ENCODE measurements at regions not wholly inside any gene's neighbourhood (a gene's known extent, or its start where the extent isn't known, plus 50 kb on each side); places are given as distances from the start of the nearest gene placed in this dataset.

DNA sequence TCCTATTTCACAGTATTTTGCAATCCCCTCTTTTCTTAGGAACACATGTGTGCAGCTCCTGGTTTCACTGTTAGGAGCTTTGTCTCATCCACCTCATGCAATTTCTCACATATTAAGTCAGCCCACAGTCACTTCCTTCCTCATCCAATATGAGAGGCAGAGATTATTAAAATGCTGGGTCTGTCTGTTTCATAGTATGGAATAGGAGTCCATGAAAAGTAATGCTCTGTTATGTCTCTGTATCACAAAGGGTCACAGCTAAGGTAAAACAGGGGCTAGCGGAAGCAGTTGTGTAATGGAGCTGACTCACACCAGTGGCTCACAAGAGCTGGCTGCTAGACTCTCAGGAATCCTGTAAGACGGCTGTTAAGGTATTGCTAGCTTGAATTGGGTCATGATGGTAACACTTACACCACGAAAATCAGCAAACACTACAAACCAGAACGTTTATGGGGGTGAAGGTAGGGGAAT is 216.5 kb downstream of the EFNB2 start (continued):
- TF ChIP-seq, protein P1, sequence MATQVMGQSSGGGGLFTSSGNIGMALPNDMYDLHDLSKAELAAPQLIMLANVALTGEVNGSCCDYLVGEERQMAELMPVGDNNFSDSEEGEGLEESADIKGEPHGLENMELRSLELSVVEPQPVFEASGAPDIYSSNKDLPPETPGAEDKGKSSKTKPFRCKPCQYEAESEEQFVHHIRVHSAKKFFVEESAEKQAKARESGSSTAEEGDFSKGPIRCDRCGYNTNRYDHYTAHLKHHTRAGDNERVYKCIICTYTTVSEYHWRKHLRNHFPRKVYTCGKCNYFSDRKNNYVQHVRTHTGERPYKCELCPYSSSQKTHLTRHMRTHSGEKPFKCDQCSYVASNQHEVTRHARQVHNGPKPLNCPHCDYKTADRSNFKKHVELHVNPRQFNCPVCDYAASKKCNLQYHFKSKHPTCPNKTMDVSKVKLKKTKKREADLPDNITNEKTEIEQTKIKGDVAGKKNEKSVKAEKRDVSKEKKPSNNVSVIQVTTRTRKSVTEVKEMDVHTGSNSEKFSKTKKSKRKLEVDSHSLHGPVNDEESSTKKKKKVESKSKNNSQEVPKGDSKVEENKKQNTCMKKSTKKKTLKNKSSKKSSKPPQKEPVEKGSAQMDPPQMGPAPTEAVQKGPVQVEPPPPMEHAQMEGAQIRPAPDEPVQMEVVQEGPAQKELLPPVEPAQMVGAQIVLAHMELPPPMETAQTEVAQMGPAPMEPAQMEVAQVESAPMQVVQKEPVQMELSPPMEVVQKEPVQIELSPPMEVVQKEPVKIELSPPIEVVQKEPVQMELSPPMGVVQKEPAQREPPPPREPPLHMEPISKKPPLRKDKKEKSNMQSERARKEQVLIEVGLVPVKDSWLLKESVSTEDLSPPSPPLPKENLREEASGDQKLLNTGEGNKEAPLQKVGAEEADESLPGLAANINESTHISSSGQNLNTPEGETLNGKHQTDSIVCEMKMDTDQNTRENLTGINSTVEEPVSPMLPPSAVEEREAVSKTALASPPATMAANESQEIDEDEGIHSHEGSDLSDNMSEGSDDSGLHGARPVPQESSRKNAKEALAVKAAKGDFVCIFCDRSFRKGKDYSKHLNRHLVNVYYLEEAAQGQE (IDR thresholded peaks at IDR 0.05; ENCODE audit: unreplicated experiment) = no peak
- TF ChIP-seq ZNF114 (CRISPR knock-in tag; IDR thresholded peaks at IDR 0.05) = no peak

DNA sequence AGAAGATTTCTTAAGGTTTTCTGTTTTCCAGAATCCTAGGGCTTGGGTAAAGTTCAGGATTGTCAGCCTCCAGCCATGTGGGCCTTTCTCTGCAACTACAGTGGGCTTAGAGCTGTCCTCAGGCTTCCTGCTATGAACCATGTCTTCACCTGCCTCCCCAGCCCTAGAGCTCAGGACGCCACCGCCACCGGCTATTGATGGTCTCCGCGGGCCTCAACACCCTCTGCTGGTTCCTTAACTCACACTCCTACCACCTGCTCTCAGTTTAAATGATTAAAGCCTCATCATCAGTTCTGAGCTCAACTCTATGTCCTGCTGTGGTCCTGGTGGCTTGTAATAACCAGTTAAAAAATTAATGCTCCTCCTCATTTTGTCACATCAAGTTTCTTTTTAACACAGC is 221.0 kb downstream of the EFNB2 start:
- Histone ChIP-seq H3K4me1 (ENCODE audit: insufficient read depth) (no peaks in the 10 kb centered on the region; the same call in 1 of the 2 replicates), H2AFZ (peak overlapping the region; percentile 72; the same call in 1 of the 2 replicates), H3F3A (replicated peaks; ENCODE audit: low read depth) (no peaks in the 10 kb centered on the region), H4K20me1 (replicated peaks; ENCODE audit: insufficient read depth) (no peaks in the 10 kb centered on the region), H3K9me2 (ENCODE audit: insufficient read depth) (no peaks in the 10 kb centered on the region), H3K4me3 (no peak overlapping the region), H3K27me3 (ENCODE audit: insufficient read depth) (no peaks in the 10 kb centered on the region), H3K36me3 (ENCODE audit: insufficient read depth) (no peaks in the 10 kb centered on the region), H3K79me2 (replicated peaks; ENCODE audit: insufficient read depth) (no peaks in the 10 kb centered on the region), H3K4me2 (no peak overlapping the region), H3K27ac (ENCODE audit: low read depth) (no peak overlapping the region)
- Mint-ChIP-seq H3K9me3 (no peaks in the 10 kb centered on the region), H3K27me3 (ENCODE audit: insufficient read depth, low read depth, poor library complexity) (no peaks in the 10 kb centered on the region), H3K4me1 (no peaks in the 10 kb centered on the region; the same call in none of the 3 replicates), H3K27ac (no peak overlapping the region), H3K4me3 (no peak overlapping the region), H3K36me3 (ENCODE audit: low read depth) (no peaks in the 10 kb centered on the region; the same call in 2 of the 3 replicates)
- TF ChIP-seq ZNF114 (CRISPR knock-in tag; IDR thresholded peaks at IDR 0.05) (no peak), CREB1 (CRISPR knock-in tag; IDR thresholded peaks at IDR 0.05; ENCODE audit: low read depth) (no peak), ZNF331 (CRISPR knock-in tag; IDR thresholded peaks at IDR 0.05; ENCODE audit: low read depth) (no peak)
- TF ChIP-seq, protein P2, sequence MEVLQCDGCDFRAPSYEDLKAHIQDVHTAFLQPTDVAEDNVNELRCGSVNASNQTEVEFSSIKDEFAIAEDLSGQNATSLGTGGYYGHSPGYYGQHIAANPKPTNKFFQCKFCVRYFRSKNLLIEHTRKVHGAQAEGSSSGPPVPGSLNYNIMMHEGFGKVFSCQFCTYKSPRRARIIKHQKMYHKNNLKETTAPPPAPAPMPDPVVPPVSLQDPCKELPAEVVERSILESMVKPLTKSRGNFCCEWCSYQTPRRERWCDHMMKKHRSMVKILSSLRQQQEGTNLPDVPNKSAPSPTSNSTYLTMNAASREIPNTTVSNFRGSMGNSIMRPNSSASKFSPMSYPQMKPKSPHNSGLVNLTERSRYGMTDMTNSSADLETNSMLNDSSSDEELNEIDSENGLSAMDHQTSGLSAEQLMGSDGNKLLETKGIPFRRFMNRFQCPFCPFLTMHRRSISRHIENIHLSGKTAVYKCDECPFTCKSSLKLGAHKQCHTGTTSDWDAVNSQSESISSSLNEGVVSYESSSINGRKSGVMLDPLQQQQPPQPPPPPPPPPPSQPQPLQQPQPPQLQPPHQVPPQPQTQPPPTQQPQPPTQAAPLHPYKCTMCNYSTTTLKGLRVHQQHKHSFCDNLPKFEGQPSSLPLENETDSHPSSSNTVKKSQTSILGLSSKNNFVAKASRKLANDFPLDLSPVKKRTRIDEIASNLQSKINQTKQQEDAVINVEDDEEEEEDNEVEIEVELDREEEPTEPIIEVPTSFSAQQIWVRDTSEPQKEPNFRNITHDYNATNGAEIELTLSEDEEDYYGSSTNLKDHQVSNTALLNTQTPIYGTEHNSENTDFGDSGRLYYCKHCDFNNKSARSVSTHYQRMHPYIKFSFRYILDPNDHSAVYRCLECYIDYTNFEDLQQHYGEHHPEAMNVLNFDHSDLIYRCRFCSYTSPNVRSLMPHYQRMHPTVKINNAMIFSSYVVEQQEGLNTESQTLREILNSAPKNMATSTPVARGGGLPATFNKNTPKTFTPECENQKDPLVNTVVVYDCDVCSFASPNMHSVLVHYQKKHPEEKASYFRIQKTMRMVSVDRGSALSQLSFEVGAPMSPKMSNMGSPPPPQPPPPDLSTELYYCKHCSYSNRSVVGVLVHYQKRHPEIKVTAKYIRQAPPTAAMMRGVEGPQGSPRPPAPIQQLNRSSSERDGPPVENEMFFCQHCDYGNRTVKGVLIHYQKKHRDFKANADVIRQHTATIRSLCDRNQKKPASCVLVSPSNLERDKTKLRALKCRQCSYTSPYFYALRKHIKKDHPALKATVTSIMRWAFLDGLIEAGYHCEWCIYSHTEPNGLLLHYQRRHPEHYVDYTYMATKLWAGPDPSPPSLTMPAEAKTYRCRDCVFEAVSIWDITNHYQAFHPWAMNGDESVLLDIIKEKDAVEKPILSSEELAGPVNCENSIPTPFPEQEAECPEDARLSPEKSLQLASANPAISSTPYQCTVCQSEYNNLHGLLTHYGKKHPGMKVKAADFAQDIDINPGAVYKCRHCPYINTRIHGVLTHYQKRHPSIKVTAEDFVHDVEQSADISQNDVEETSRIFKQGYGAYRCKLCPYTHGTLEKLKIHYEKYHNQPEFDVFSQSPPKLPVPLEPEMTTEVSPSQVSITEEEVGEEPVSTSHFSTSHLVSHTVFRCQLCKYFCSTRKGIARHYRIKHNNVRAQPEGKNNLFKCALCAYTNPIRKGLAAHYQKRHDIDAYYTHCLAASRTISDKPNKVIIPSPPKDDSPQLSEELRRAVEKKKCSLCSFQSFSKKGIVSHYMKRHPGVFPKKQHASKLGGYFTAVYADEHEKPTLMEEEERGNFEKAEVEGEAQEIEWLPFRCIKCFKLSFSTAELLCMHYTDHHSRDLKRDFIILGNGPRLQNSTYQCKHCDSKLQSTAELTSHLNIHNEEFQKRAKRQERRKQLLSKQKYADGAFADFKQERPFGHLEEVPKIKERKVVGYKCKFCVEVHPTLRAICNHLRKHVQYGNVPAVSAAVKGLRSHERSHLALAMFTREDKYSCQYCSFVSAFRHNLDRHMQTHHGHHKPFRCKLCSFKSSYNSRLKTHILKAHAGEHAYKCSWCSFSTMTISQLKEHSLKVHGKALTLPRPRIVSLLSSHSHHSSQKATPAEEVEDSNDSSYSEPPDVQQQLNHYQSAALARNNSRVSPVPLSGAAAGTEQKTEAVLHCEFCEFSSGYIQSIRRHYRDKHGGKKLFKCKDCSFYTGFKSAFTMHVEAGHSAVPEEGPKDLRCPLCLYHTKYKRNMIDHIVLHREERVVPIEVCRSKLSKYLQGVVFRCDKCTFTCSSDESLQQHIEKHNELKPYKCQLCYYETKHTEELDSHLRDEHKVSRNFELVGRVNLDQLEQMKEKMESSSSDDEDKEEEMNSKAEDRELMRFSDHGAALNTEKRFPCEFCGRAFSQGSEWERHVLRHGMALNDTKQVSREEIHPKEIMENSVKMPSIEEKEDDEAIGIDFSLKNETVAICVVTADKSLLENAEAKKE (CRISPR knock-in tag; IDR thresholded peaks at IDR 0.05) = no peak
- TF ChIP-seq, protein P3, sequence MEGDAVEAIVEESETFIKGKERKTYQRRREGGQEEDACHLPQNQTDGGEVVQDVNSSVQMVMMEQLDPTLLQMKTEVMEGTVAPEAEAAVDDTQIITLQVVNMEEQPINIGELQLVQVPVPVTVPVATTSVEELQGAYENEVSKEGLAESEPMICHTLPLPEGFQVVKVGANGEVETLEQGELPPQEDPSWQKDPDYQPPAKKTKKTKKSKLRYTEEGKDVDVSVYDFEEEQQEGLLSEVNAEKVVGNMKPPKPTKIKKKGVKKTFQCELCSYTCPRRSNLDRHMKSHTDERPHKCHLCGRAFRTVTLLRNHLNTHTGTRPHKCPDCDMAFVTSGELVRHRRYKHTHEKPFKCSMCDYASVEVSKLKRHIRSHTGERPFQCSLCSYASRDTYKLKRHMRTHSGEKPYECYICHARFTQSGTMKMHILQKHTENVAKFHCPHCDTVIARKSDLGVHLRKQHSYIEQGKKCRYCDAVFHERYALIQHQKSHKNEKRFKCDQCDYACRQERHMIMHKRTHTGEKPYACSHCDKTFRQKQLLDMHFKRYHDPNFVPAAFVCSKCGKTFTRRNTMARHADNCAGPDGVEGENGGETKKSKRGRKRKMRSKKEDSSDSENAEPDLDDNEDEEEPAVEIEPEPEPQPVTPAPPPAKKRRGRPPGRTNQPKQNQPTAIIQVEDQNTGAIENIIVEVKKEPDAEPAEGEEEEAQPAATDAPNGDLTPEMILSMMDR (conservative IDR thresholded peaks at IDR 0.05; ENCODE audit: low read depth in 2 of 2) = peak in 1 of 2 experiments; percentile 51; a peak in 2 of 4 replicates
- ATAC-seq (peak; percentile 77), DNase-seq (ENCODE audit: low spot score) (peak; percentile 28)

Data from GM23338 (cell line).